GM20431 (cell line): ENCODE measurements at regions not wholly inside any gene's neighbourhood (a gene's known extent, or its start where the extent isn't known, plus 50 kb on each side); places are given as distances from the start of the nearest gene placed in this dataset.
"Not testable (repeated sequence)": the region's sequence is repeated elsewhere in the genome, so short reads cannot be mapped to it uniquely, and the experiment has no call there.

ENCODE experiments used
- in situ Hi-C: fragments of 300-500 bp; cut with MseI, MboI; formaldehyde crosslinking; loops from one replicate; pipeline ENCODE4 v1.15.0; 2020; ENCODE audit warnings: low sequenced_read_pairs; ENCODE audit not compliant: unreplicated experiment

DNA sequence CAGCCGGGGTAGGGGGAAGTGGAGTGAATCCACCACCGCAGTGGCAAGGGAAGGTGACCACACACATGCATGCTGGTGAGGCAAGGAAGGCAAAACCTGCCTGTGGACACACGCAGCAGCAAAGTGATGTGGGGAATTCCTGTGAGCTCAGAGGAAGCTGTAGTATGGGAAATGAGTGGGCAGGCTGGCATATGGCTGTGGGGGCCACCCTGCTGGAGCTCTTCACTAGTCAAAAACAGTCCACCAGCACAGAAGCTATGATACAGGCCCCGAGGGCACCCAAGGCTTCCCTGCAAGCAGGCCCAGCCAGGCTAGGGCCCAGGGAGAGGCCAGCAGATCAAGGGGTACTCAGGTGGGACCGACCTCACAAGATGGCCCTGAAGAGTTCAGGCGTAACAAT, 239.1 kb downstream of the CHM start:
- in situ Hi-C loops: no loop called here

DNA sequence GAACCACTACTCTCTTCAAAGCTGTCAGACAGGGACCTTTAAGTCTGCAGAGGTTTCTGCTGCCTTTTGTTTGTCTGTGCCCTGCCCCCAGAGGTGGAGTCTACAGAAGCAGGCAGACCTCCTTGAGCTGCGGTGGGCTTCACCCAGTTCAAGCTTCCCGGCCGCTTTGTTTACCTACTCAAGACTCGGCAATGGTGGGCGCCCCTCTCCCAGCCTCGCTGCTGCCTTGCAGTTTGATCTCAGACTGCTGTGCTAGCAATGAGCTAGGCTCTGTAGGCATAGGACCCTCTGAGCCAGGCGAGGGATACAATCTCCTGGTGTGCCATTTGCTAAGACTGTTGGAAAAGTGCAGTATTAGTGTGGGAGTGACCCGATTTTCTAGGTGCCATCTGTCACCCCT, 275.0 kb downstream of the CHM start:
- in situ Hi-C loops: not testable (repeated sequence)

DNA sequence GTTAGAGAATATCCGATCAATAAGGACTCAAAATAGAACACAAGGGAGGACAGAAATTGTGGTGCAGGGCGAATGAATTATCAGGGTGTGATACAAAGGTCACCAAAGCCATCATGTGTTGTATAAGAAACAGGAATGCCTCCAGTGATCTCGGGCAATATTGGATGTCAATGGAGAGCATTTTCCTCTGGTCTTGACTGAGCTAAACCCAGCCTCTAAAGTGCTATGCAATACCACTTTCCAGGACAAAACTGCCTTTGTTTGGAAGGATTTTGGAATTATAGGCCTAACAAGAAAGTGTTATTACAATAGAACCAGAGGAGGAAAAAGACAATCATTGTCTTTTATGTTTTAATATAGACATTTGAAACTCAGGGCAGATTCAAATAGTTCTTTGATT, 281.7 kb downstream of the CHM start:
- in situ Hi-C loops: no loop called here

DNA sequence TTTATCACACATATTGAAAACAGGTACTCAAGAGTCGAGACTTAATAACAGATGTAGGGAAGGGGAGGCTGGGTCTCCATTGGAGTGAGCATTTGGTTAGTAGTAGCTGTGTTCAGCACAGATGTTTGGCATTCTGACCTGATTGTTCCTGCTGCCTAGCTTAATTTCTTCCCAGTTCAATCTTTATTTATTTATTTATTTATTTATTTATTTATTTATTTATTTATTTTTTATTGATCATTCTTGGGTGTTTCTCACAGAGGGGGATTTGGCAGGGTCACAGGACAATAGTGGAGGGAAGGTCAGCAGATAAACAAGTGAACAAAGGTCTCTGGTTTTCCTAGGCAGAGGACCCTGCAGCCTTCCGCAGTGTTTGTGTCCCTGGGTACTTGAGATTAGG, 324.3 kb downstream of the CHM start:
- in situ Hi-C loops: not testable (repeated sequence)

DNA sequence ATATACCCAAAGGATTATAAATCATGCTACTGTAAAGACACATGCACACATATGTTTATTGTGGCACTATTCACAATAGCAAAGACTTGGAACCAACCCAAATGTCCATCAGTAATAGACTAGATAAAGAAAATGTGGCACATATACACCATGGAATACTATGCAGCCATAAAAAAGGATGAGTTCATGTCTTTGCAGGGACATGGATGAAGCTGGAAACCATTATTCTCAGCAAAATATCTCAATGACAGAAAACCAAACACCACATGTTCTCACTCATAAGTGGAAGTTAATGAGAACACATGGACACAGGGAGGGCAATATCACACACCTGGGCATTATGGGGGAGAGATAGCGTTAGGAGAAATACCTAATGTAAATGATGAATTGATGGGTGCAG, 323.8 kb upstream of the POF1B start:
- in situ Hi-C loops: not testable (repeated sequence)

DNA sequence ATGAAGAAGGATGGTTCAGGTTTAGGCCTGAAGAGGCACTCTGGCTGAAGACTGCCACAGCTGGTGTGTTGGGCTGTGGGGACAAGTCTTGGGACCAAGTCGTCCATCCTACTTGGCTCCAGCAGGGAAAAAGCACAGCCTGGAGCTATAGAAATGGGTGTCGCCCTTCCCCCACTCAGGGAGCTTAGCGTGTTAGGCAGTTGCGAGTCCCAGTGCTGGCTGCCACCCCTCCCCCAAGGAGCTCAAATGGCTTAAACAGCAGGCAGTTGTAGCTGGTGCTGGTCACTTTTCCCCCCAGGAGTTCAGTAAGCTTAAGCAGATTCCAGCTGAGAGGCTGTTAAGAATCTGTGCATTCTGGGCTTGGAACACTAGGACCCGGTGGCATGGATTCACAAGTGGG, 319.5 kb upstream of the POF1B start:
- in situ Hi-C loops: no loop called here

DNA sequence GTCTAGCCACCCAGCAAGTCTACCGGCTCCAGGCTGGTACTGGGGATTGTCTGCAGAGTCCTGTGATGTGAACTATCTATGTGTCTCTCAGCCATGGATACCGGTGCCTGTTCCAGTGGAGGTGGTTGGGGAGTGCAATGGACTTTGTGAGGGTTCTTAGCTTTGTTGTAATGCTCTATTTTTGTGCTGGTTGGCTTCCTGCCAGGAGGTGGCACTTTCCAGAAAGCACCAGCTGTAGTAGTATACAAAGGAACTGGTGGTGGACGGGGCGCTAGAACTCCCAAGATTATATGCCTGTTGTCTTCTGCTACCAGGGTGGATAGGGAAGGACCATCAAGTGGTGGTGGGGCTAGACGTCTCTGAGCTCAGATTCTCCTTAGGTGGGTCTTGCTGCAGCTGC, 306.4 kb upstream of the POF1B start:
- in situ Hi-C loops: no loop called here

DNA sequence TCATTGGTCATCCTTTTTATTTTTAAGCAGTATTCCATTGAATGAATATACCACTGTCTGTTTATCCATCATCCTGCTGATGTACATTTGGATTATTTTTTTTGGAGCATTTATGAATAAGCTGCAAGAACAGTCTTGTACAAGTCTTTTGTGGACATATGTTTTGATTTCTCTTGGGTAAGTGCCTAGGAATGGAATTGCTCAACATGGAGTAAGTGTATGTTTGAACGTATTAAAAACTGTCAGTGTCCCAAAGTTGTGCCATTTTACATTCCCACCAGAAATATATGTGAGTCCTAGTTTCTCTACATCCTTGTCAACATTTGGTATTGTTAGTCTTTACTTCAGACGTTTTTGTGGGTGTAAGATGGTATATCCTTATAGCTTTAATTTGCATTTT, 287.0 kb upstream of the POF1B start:
- in situ Hi-C loops: no loop called here

DNA sequence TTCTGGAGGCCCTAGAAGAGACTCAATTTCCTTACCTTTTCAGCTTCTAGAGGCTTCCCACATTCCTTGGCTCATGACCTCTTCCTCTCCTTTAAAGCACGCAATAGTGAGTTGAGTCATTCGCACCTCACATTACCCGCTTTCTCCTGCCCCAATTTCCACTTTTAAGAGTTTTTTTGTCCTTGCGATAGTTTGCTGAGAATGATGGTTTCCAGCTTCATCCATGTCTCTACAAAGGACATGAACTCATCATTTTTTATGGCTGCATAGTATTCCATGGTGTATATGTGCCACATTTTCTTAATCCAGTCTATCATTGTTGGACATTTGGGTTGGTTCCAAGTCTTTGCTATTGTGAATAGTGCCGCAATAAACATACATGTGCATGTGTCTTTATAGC, 284.5 kb upstream of the POF1B start:
- in situ Hi-C loops: not testable (repeated sequence)

DNA sequence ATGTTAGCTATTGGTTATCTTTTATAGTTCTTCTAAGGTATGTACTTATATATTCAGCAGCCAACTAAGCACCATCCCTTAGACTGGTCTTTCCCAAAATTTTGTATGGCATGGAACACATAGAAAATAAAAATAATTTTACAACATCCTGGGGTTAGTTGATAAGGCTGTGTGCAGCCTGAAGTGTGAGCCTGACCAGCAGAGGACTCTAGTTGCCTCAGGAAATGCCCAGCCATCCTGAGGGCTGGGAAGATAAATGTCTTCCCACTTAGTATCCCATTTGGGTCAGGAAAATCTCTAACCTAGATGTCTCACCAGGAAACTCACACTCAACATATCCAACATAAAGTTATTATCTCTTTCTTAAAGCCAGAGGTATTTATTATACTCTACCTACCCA, 251.4 kb upstream of the POF1B start:
- in situ Hi-C loops: no loop called here

DNA sequence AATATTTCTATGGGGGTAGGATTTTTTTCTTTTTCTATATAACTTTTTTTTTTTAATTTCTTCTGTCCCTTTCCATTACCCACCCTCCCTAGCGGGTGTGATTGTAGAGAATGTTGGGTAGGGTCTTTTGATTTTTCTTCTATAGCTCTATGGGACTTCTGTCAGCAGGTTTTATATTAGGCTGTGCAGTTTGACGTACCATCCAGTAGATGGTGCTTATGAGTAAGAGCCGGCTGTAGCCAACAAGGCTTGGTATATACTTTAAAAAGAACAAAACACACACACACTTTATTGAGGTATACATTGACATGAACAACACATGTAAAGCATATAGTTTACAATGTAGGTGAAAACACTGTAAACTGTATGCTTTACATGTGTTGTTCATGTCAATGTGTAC, 247.9 kb upstream of the POF1B start:
- in situ Hi-C loops: no loop called here

DNA sequence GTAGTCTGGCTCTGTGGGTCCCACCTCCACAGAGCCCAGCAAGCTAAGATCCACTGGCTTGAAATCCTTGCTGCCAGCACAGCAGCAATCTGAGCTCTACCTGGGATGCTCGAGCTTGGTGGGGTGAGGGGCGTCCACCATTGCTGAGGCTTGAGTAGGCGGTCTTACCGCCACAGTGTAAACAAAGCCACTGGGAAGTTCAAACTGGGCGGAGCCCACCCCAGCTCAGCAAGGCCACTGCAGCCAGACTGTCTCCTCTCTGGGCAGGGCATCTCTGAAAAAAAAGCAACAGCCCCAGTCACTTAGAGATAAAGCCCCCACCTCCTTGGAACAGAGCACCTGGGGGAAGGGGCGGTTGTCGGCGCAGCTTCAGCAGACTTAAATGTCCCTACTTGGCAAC, 243.2 kb upstream of the POF1B start:
- in situ Hi-C loops: no loop called here

DNA sequence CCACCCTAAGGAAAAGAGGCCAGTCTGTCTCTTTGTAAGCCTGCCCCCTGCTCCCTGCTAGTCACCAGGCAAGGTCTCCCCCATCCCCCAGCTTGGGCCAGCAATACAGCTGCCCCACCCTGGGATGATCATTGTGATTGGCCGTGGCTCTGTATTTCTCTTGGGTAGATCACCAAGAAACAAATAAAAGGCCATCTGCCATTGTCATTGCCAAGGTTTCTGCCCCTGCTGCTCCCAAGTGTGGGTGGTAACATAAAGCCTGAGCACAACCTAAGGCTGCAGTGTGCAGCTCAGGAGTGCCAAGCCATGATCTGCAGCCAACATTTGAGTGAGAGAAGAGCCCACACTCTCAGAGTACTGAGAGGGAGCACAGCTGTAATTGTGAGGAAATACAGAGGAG, 241.0 kb upstream of the POF1B start:
- in situ Hi-C loops: no loop called here

DNA sequence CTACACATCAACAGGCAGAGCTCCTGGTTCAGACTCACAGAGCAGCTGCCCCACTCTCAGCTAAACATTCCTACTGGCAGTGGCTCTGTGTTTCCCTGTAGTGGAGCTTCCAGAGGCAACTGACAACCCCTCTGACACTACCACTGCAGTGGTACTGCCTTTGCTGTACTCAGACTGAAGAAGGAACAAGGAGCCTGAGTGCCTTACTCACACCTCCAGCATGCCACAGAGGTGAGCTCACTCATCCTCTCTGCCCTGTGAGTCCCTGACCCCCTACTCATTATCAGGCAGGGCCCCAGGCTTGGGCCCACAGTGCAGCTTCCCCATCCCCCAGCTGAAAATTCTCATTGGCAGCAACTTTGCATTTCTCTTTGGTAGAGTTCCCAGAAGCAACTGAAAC, 240.5 kb upstream of the POF1B start:
- in situ Hi-C loops: no loop called here

DNA sequence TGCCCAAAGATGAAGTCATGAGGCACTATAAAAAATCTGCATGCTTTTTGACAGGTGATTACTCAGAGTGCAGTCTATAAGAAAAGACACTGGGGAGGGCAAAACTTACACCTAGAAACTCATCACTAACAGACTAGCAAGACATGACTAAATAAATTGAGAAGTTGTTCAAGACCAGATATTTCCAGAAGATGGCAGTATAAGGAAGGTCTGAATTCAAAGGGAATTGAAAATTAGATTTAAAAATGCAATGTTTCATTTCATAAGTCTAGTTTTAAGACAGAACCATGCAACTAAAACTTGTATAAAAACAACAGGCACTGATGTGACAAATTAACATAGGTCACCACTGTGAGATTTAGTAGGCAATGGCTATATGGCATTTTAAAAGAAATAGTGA, 232.5 kb upstream of the POF1B start:
- in situ Hi-C loops: no loop called here

DNA sequence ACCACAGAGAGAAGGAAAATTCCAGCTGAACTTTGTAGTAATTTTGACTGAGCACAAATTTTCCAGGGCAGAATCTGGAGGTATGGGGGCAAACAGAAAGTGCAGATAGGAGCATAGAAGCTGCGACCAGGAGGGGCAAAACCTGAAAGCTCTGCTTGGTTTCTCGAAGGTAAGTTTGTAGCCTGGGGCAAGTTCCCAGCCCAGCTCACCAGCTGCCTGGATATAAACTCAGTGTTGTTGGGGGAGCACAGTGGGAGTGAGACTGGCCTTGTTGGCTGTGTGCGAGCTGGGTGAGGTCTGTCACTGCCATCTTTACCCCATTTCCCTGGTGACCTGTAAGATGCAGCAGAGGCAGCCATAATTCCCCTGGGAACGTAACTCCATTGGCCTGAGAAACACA, 213.5 kb upstream of the POF1B start:
- in situ Hi-C loops: no loop called here

DNA sequence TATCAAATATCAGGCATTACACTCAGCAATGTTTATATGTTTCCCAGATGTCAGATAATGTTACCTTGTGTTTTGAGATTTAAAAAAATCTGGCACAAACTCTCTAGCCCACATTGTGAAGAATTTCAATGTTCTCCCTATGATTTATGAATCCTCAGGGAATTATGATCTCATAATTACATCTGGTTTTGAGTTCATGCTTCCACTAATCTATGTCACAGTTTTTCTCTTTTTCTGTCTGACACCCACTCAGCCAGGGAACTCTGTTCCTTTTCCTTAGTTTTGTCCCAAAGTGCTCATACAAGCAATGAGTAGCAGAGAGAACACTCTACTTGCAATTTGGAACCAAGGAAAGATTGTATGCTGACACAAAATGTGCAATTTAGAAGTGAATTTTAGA, 212.1 kb upstream of the POF1B start:
- in situ Hi-C loops: no loop called here

DNA sequence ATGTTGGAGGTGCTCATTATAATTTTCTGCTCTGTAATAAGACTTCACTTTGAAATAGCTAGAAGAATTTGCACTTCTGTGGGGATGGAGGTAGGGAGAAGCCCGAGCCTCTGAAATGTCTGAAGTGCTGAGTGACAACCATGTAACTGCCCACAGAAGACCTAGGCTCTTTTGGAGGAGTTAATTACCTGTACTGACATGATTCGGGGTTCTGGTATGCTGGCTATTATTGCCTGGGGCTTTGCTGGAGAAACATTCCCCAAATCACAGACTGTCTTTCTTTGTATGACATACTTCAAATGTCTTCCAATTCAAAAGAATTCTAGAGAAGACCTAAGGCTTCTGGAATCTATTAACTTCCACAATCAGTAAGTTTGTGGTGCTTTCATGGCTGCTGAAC, 211.2 kb upstream of the POF1B start:
- in situ Hi-C loops: no loop called here

DNA sequence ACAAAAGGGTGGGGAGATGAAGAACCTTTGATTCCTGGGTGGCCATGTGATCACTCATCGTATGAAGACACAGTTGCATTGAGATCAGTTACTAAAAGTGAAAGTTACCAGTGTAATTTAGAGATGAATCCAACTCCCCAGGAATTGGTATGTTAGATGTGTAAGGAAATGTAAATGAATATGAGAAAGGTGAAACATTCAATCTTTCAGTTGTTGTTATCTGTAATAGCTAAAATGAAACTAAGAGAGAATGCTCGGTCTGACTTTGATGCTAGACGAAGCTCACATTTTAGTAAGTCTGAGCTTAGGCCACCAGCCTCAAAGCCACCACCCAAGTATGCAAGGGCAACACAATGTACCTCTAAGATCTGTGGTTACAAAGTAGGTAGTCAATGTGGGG, 194.3 kb upstream of the POF1B start:
- in situ Hi-C loops: no loop called here

DNA sequence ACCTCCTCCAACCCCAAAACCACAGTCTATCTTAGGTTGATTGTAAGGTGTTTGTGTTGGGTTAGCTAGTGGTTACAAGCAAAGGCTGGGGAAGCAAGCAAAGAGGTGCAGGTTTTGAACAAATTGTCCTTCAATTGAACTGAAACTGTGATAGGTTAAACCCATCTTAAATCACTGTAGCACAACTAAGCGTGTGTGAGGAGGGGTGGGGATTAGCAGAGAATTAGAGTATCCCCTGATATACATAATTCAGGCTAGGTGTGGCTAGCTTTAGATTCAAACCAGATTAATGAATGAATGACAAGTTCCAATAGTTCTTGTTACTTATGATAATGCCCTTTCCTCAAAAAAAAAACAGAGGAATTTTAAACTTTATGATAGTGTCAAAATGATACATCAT, 191.0 kb upstream of the POF1B start:
- in situ Hi-C loops: no loop called here

DNA sequence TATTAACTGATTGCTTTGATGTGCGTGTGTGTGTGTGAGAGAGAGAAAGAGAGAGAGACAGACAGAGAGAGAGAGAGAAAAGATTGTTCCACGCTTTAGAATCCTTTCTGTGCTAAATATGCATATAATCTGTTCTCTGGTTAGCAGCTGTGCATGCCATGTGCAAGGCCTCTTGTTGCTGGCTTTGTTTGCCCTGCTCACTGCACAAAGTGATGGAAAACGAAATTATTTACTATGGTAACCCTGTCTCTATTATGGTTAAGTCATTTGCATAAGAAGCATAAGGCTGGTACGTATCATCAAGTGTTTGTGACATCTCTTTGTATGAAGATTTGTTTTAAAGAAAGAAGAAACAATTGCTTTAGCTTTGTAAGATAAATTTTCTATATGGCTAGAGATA, 190.2 kb upstream of the POF1B start:
- in situ Hi-C loops: no loop called here

DNA sequence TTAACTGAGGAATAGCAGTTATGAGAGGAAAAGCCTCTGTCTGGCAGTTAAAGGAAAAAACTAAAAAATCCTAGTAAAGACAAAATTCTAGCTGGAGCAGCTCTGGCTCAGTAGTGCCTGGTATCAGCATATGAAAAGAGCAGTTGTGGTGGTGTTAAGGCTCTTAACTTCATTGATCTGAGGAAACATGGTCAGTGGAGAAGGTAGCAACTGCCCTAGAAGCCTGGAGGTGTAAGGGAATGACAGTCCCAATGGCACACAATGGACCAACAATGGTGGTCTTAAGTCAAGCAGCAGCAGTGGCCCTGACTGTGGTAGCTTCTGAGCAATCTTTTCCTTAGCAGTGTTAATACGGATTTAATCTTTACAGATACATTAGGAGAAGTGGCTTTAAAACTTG, 189.6 kb upstream of the POF1B start:
- in situ Hi-C loops: no loop called here

DNA sequence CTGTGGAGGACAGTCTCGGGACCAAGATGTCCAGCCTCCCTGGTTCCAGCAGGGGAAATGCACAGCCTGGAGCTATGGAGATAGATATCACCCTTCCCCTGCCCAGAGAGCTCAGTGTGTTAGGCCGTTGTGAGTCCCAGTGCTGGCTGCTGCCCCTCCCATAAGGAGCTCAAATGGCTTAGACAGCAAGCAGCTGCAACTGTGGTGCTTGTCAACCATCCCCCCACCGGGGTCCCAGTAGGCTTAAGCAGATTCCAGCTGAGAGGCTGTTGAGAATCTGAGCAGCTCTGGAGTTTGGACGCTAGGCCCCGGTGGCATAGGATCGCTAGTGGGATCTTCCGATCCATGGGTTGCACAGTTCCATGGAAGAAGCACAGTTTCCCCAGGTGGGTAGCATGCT, 181.8 kb upstream of the POF1B start:
- in situ Hi-C loops: no loop called here
